Activated CD4-positive, alpha-beta T cell treated with anti-CD3 and anti-CD28 coated beads, Interleukin-2, amount 50 U/mL, for 16 hours (primary cell): ENCODE measurements at regions not wholly inside any gene's neighbourhood (a gene's known extent, or its start where the extent isn't known, plus 50 kb on each side); places are given as distances from the start of the nearest gene placed in this dataset.

Source experiments
- DNase-seq: peaks from one replicate; pipeline ENCODE4 v3.0.0-alpha.2; 2020

- peak; percentile 59 for DNase-seq
Observed at GRCh38 chr14:34931206-34931605, 51.6 kb upstream of the SRP54 start.

DNA sequence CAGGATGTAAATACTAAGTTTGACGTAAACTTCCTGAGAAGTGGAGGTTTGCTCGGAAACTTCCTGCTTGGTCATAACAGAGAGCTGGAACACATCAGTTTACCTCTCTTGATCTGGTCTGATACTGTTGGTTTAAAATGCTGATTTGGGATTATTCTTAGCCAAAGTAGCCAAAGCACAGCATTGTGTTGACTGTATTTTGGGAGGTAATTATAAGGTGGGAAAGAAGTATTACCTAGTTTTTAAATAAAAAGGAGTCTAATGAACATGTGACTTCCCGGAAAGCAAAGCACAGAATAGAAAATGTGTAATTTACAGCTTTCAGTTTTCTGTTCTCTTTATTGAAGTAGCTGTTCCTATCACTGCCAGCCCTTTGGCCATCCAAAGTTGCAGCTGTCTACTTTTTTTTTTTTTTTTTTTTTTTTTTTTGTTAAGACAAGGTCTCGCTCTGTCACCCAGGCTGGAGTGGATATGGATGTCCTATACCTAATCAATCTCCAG, 52.2 kb upstream of the SRP54 start:
- DNase-seq, result peak; percentile 48

- DNase-seq, result no peak
Observed at GRCh38 chr14:34926552-34926951, 51.4 kb upstream of the BAZ1A start.
